Natural killer cell (primary cell): ENCODE measurements at regions not wholly inside any gene's neighbourhood (a gene's known extent, or its start where the extent isn't known, plus 50 kb on each side); places are given as distances from the start of the nearest gene placed in this dataset.

Experiments used
- ATAC-seq, 3 donors: fragments of 150-1000 bp in 2 of 3; fragments of 200-7000 bp in 1 of 3; cut with Tn5 transposase; 1 replicate in 1 of 3; 2 replicates in 2 of 3; pipeline ENCODE4 v1.10.0; 2021; ENCODE audit warnings: mild to moderate bottlenecking in 2 of 3, moderate library complexity in 2 of 3
- DNase-seq, 2 donors: peaks; one replicate each; pipeline versions ENCODE4 v3.0.0 to v3.0.0-alpha.2; 2013 to 2021; ENCODE audit warnings: mixed read lengths in 1 of 2
- H3K27ac ChIP-seq: one replicate; pipeline ENCODE4 v1.5.1; 2013; ENCODE audit warnings: mild to moderate bottlenecking, low read length
- H3K27me3 ChIP-seq: one replicate; pipeline ENCODE4 v1.6.1; 2013; ENCODE audit warnings: low read length; ENCODE audit not compliant: control insufficient read depth, insufficient read depth
- H3K36me3 ChIP-seq: one replicate; pipeline ENCODE4 v1.6.1; 2013; ENCODE audit warnings: low read length; ENCODE audit not compliant: control insufficient read depth, insufficient read depth
- H3K4me1 ChIP-seq: one replicate; pipeline ENCODE4 v1.6.1; 2013; ENCODE audit warnings: low read length; ENCODE audit not compliant: control insufficient read depth, insufficient read depth
- H3K4me3 ChIP-seq: one replicate; pipeline ENCODE4 v1.5.1; 2013; ENCODE audit warnings: low read length
- H3K9me3 ChIP-seq: one replicate; pipeline ENCODE4 v1.6.1; 2013; ENCODE audit warnings: low read length; ENCODE audit not compliant: control insufficient read depth, insufficient read depth
- H3K27ac Mint-ChIP-seq, 2 donors: one replicate each; pipeline ENCODE4 v1.8.0; 2022; ENCODE audit warnings: mild to moderate bottlenecking in 2 of 2, mixed read lengths in 2 of 2, moderate library complexity in 1 of 2
- H3K27me3 Mint-ChIP-seq, 2 donors: one replicate each; pipeline ENCODE4 v1.8.0; 2022; ENCODE audit warnings: low read depth in 2 of 2, mixed read lengths in 2 of 2
- H3K36me3 Mint-ChIP-seq: one replicate; pipeline ENCODE4 v1.8.0; 2022; ENCODE audit warnings: mixed read lengths
- H3K4me1 Mint-ChIP-seq, 2 donors: one replicate each; pipeline ENCODE4 v1.8.0; 2022; ENCODE audit warnings: mixed read lengths in 2 of 2
- H3K4me3 Mint-ChIP-seq: one replicate; pipeline ENCODE4 v1.8.0; 2022; ENCODE audit warnings: mild to moderate bottlenecking, moderate library complexity, mixed read lengths
- H3K9me3 Mint-ChIP-seq, 2 donors: one replicate each; pipeline ENCODE4 v1.8.0; 2022; ENCODE audit warnings: mixed read lengths in 2 of 2
- WGBS: methylation state at CpG from one replicate; pipeline ENCODE4 v1.1.7; 2013; ENCODE audit warnings: missing lambda C conversion rate; ENCODE audit not compliant: insufficient coverage; 5-methylcytosine and 5-hydroxymethylcytosine counted together
- intact Hi-C: fragments of 100-400 bp; cut with micrococcal nuclease; formaldehyde crosslinking; loops from one replicate; pipeline ENCODE4 v1.14.2; 2022
- TF ChIP-seq, protein P1 (sequence below): fragments of 200-600 bp; IDR thresholded peaks from one replicate; pipeline ENCODE4 v1.8.0; 2022; ENCODE audit warnings: antibody characterized with exemption

DNA sequence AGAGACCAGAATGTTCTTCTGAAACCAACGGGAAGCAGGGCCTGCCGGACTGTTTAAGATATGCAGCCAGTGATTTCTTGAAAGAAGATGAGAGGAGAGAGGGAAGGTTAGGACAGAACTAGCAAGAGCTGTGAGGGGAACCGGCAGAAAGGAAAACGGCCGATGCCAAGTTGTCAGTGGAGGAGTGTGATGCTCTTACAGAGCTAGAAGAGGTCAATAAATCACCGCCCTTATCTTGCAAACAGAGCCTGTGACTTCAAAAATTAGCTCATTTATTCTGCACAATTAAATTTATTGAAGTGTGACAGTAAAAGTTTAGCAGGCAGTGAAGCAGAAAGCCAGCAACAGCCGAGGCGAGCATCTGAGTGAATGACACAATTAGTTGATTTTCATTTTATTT, 509.5 kb upstream of the ID4 start:
- no peaks in the 10 kb centered on the region for H3K4me1 ChIP-seq
- no peak overlapping the region for H3K27ac ChIP-seq
- no peak for DNase-seq
- no peaks in the 10 kb centered on the region for H3K27me3 Mint-ChIP-seq
- H3K4me3 Mint-ChIP-seq = no peak overlapping the region
- TF ChIP-seq, protein P1, sequence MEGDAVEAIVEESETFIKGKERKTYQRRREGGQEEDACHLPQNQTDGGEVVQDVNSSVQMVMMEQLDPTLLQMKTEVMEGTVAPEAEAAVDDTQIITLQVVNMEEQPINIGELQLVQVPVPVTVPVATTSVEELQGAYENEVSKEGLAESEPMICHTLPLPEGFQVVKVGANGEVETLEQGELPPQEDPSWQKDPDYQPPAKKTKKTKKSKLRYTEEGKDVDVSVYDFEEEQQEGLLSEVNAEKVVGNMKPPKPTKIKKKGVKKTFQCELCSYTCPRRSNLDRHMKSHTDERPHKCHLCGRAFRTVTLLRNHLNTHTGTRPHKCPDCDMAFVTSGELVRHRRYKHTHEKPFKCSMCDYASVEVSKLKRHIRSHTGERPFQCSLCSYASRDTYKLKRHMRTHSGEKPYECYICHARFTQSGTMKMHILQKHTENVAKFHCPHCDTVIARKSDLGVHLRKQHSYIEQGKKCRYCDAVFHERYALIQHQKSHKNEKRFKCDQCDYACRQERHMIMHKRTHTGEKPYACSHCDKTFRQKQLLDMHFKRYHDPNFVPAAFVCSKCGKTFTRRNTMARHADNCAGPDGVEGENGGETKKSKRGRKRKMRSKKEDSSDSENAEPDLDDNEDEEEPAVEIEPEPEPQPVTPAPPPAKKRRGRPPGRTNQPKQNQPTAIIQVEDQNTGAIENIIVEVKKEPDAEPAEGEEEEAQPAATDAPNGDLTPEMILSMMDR = no peak
- no peak for ATAC-seq
- H3K9me3 ChIP-seq = no peaks in the 10 kb centered on the region
- H3K9me3 Mint-ChIP-seq = peaks cover 5 to 11% of the 10 kb centered on the region in 2 donors
- H3K27ac Mint-ChIP-seq = no peak overlapping the region
- H3K4me3 ChIP-seq = no peak overlapping the region
- WGBS = 6% methylated on average over 6 of the region's 8 CpGs
- no peaks in the 10 kb centered on the region for H3K4me1 Mint-ChIP-seq
- no peaks in the 10 kb centered on the region for H3K27me3 ChIP-seq
- no peaks in the 10 kb centered on the region for H3K36me3 ChIP-seq
- H3K36me3 Mint-ChIP-seq = no peaks in the 10 kb centered on the region
- intact Hi-C loops = no loop called here

DNA sequence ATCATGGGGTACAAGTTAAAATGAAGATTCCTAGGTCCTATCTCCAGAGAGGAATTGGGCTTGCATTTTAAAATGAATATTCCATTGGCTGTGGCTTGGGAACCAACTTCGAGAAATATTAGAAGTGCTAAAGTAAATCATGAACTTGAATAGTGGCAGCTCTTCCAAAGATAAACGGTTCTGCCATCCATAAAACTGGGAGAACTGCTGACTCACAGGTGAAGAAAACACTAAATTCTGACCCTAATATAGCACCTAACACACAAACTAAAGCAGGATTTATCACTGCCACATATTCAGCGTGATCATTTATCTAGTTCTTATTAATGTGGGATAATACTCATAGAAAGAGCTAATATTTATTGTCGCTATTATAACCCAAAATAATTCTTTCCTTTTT, 508.1 kb upstream of the ID4 start:
- no peak for DNase-seq
- Histone ChIP-seq H3K9me3 (no peaks in the 10 kb centered on the region), H3K4me3 (no peak overlapping the region), H3K36me3 (no peaks in the 10 kb centered on the region), H3K27ac (no peak overlapping the region), H3K27me3 (no peaks in the 10 kb centered on the region), H3K4me1 (no peaks in the 10 kb centered on the region)
- Mint-ChIP-seq H3K36me3 (no peaks in the 10 kb centered on the region), H3K27me3 (no peaks in the 10 kb centered on the region), H3K27ac (no peak overlapping the region), H3K4me1 (no peaks in the 10 kb centered on the region), H3K9me3 (peaks cover 5 to 9% of the 10 kb centered on the region in 2 donors), H3K4me3 (no peak overlapping the region)
- WGBS = 16% methylated on average over 2 of the region's 4 CpGs
- ATAC-seq = no peak
- TF ChIP-seq, protein P1 = no peak
- intact Hi-C loops = no loop called here

DNA sequence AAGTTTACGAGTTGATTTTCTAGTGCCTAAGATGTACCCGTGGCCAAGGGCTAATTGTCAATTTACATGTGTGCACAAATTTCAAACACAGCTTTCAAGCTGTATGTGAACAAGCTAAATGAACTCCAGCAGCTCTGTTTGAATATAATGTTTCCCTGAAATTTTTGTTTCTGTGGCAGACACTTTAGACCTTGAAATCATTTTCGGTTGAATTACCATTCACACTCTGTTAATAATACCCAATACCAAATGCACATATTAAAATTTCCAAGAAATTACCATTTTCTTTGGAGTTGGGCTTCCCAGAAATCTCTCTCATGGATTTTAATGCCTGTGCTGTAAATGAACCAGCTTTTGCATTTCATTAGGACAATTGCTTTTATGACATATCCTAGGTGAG, 506.1 kb upstream of the ID4 start:
- 71% methylated on average over 3 of the region's 3 CpGs for WGBS
- no peaks in the 10 kb centered on the region for H3K4me1 ChIP-seq
- H3K4me3 Mint-ChIP-seq = no peak overlapping the region

More for the DNA sequence above, 506.1 kb upstream of the ID4 start:
- Histone ChIP-seq H3K9me3 (no peaks in the 10 kb centered on the region), H3K36me3 (no peaks in the 10 kb centered on the region), H3K27ac (no peak overlapping the region), H3K4me3 (no peak overlapping the region), H3K27me3 (no peaks in the 10 kb centered on the region)
- no peaks in the 10 kb centered on the region for H3K36me3 Mint-ChIP-seq
- DNase-seq (no peak), ATAC-seq (no peak)
- intact Hi-C loops = no loop called here
- no peak overlapping the region for H3K27ac Mint-ChIP-seq
- H3K4me1 Mint-ChIP-seq = no peaks in the 10 kb centered on the region
- no peaks in the 10 kb centered on the region for H3K27me3 Mint-ChIP-seq
- H3K9me3 Mint-ChIP-seq = peaks cover 6 to 10% of the 10 kb centered on the region in 2 donors
- TF ChIP-seq, protein P1 = no peak
